H7 (cell line): ENCODE measurements at regions not wholly inside any gene's neighbourhood (a gene's known extent, or its start where the extent isn't known, plus 50 kb on each side); places are given as distances from the start of the nearest gene placed in this dataset.
"Not testable (repeated sequence)": the region's sequence is repeated elsewhere in the genome, so short reads cannot be mapped to it uniquely, and the experiment has no call there.

ENCODE experiments used
- DNase-seq: peaks from one replicate; pipeline ENCODE4 v3.0.0; 2012
- H3K27me3 ChIP-seq: 2 replicates; pipeline ENCODE4 v1.6.0; 2011; ENCODE audit warnings: mild to moderate bottlenecking, low read length; ENCODE audit not compliant: control insufficient read depth, insufficient read depth
- H3K36me3 ChIP-seq: replicated peaks from 2 replicates; pipeline ENCODE4 v1.5.1; 2011; ENCODE audit warnings: low read length; ENCODE audit not compliant: control insufficient read depth, insufficient read depth
- H3K4me3 ChIP-seq: 2 replicates; pipeline ENCODE4 v1.5.1; 2011; ENCODE audit warnings: low read depth, mild to moderate bottlenecking, control low read depth, low read length, moderate library complexity; ENCODE audit not compliant: insufficient read depth

DNA sequence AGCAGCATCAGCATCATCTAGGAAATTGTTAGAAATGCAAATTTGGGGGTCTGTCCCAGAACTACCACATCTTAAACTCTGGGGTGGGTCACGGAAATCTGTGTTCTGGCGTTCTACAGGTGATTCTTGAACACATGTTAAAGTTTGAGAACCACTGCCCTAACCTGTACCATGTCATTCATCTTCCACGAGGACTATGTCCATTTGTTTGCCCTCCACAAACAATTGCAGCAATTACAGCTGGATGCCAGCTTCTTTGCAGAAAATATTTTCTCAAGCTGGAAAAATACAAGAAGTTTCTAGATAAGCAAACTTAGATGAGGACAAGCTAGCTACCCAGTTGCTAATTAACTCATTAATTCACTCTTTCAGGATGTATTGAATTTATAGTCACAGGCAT is 54.1 kb downstream of the MAFB start:
- Histone ChIP-seq H3K4me3 (no peak overlapping the region), H3K27me3 (no peaks in the 10 kb centered on the region), H3K36me3 (no peaks in the 10 kb centered on the region)
- no peak for DNase-seq

- DNase-seq = no peak
Observed at GRCh38 chr20:40633123-40633850, 55.7 kb downstream of the MAFB start.

DNA sequence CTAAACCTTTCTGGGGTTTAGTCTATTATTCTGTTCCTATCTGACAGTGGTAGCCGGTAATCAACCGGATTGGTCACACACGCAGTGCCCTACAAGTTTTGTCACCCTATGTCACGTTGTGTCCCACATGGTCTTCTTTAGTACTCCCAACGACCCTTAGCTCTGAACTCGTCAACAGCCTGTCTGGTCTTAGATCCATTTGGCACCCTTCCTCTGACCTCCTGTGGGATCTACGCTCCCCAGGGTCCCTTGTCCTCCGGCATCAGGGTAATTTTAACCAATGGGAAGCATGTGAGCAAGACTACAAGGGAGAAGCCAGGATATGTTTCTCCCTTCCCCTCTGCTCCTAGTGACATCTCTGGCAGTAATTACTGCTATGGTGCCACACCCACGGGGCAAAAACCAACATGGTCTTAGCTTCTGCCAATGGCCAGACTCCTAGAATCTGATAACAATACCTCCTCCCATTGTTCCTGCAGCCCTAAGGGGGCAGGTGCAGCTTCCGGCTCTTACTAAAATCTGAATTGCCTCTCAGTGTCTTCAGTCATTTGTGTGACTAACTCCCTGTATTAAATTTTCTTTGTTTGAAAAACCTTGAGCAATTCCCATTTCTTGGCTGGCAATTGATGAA is 56.6 kb downstream of the MAFB start:
- Histone ChIP-seq H3K27me3 (no peaks in the 10 kb centered on the region), H3K36me3 (no peaks in the 10 kb centered on the region), H3K4me3 (no peak overlapping the region)
- DNase-seq = no peak

More at GRCh38 chr20:40633123-40633850, 55.7 kb downstream of the MAFB start:
- H3K4me3 ChIP-seq = no peak overlapping the region
- H3K36me3 ChIP-seq = no peaks in the 10 kb centered on the region
- no peaks in the 10 kb centered on the region for H3K27me3 ChIP-seq

- no peaks in the 10 kb centered on the region for H3K27me3 ChIP-seq
- DNase-seq = no peak
- no peak overlapping the region for H3K4me3 ChIP-seq
- H3K36me3 ChIP-seq = no peaks in the 10 kb centered on the region
Observed at GRCh38 chr20:40631119-40631631, 57.9 kb downstream of the MAFB start.

DNA sequence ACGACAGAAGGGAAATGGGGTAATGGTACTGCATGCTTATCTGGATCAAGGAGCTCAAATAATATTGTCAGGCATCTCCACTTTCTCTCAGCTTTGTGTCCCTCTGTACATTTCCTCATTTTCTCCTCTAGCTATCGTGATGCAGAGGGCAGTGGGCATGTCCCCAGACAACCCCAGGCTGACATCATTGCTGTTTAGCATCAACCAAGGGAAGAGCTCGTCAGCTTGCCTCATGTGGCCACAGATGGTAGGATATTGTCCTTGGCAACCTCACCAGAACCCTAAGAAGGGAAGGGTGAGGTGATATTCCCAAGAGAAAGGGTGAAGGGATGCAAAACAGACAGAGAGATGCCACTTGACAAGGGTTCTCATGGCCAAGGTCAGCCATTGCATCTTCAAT is 58.3 kb downstream of the MAFB start:
- DNase-seq = no peak
- Histone ChIP-seq H3K36me3 (no peaks in the 10 kb centered on the region), H3K4me3 (no peak overlapping the region), H3K27me3 (no peaks in the 10 kb centered on the region)

GRCh38 chr20:40630099-40630498 is 58.9 kb downstream of the MAFB start:
- no peaks in the 10 kb centered on the region for H3K36me3 ChIP-seq
- DNase-seq = no peak
- no peak overlapping the region for H3K4me3 ChIP-seq
- no peaks in the 10 kb centered on the region for H3K27me3 ChIP-seq

DNA sequence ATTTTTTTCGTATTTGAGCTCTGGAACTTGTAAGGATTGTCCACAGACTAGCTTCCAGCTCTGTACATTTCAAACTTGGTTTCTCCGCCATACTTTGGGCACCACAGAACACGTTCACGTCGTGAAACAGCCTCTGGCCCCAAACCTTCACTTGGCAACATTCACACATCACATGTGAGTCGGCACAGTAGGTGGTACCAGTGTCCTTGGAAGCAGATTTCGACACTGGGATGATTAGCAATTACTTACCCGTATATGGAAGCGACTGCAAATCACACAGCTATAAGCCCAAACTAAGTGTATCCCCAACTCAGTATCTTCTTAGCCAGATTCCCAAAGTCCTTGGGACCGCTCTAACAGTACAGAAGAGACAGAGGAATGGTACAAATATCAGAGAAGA is 60.2 kb downstream of the MAFB start:
- no peaks in the 10 kb centered on the region for H3K27me3 ChIP-seq
- H3K36me3 ChIP-seq = no peaks in the 10 kb centered on the region
- H3K4me3 ChIP-seq = no peak overlapping the region
- DNase-seq = no peak

DNA sequence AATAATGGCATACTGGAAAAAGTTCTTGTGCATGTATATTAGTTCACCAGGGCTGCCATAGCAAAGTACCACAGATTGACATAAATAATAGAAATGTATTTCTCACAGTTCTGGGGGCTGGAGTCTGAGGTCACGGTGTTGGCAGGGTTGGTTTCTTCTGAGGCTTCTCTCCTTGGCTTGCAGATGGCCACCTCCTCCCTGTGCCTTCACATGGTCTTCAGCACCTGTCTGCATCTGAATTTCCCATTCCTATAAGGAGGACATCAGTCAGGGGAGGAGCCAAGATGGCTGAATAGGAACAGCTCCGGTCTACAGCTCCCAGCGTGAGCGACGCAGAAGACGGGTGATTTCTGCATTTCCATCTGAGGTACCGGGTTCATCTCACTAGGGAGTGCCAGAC is 70.0 kb downstream of the MAFB start:
- not testable (repeated sequence) for H3K4me3 ChIP-seq, DNase-seq

GRCh38 chr20:40617594-40617993 is 71.4 kb downstream of the MAFB start:
- no peaks in the 10 kb centered on the region for H3K27me3 ChIP-seq
- H3K4me3 ChIP-seq = no peak overlapping the region
- H3K36me3 ChIP-seq = no peaks in the 10 kb centered on the region
- no peak for DNase-seq

More for the DNA sequence above, 70.0 kb downstream of the MAFB start:
- H3K36me3 ChIP-seq, H3K27me3 ChIP-seq: not testable (repeated sequence)

DNA sequence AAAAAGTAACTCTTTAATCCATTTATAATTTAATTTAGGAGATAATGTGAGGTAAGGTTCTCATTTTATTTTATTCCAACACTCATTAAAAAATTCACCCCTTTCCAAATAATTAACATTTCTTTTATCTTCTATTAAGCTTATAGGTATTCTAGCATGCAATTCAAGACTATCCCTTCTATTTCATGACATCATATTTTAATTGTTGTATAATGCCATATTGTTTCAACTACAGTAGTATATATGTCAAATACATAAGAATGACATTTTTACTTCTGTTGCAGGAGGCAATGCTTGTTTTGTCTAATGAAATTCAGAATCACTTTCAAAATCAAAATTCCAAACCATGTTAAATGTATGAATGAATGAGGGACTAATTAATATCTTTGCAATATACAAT is 76.2 kb downstream of the MAFB start:
- Histone ChIP-seq H3K27me3 (no peaks in the 10 kb centered on the region), H3K36me3 (no peaks in the 10 kb centered on the region), H3K4me3 (no peak overlapping the region)
- no peak for DNase-seq

- H3K27me3 ChIP-seq = no peaks in the 10 kb centered on the region
- no peak overlapping the region for H3K4me3 ChIP-seq
- DNase-seq = no peak
- no peaks in the 10 kb centered on the region for H3K36me3 ChIP-seq
Observed at GRCh38 chr20:40612247-40612646, 76.8 kb downstream of the MAFB start.

GRCh38 chr20:40610730-40611129 is 78.3 kb downstream of the MAFB start:
- no peak for DNase-seq
- Histone ChIP-seq H3K4me3 (no peak overlapping the region), H3K36me3 (no peaks in the 10 kb centered on the region), H3K27me3 (no peaks in the 10 kb centered on the region)

- H3K36me3 ChIP-seq = no peaks in the 10 kb centered on the region
- no peaks in the 10 kb centered on the region for H3K27me3 ChIP-seq
- DNase-seq = no peak
- H3K4me3 ChIP-seq = no peak overlapping the region
Observed at GRCh38 chr20:40607927-40608326, 81.1 kb downstream of the MAFB start.

DNA sequence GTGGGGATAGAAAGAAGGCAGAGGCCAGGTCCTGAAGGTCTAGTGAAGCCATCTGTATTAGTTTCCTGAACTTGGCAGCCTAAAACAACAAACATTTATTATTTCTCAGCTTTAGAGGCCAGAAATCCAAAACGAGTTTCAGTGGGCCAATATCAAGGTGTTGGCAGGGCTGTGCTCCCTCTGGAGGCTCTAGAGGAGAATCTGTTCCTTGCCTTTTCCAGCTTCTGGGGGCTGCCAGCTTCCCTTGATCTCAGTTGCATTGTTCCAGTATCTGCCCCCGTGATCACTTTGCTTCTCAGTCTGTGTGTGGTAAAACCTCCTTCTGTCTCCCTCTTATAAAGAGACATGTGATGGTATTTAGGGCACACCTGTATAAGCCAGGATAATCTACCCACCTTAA is 82.4 kb downstream of the MAFB start:
- Histone ChIP-seq H3K27me3 (no peaks in the 10 kb centered on the region), H3K4me3 (no peak overlapping the region), H3K36me3 (no peaks in the 10 kb centered on the region)
- DNase-seq = no peak

GRCh38 chr20:40606237-40606636 is 82.8 kb downstream of the MAFB start:
- H3K27me3 ChIP-seq = no peaks in the 10 kb centered on the region
- H3K36me3 ChIP-seq = no peaks in the 10 kb centered on the region
- no peak for DNase-seq
- H3K4me3 ChIP-seq = no peak overlapping the region
